ENCODE measurements at regions not wholly inside any gene's neighbourhood (a gene's known extent, or its start where the extent isn't known, plus 50 kb on each side); places are given as distances from the start of the nearest gene placed in this dataset.
"Not testable (repeated sequence)": the region's sequence is repeated elsewhere in the genome, so short reads cannot be mapped to it uniquely, and the experiment has no call there.

DNA sequence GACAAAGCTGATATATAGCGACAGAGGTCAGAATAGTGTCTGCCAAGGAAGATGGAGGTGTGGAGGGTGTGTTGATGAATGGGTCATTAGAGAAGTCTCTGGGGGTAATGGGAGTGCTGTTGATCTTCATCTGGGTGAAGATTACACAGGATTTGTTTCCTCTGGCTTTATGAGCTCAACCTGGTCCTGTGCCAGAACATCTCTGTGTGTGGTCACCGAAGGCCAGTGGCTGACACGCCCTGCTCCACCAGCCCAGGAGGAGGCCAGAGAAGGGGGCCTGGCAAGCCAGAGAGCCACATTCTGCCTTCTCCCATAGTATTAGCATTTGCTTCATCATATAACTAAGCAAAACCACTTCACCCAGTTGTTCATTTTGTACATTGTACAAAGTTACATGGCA, 121.1 kb downstream of the ZNF621 start:
- no peak for DNase-seq (ENCODE audit: low read depth in 2 of 2)

GRCh38 chr3:40649346-40649745, 124.6 kb downstream of the ZNF621 start:
- no peak for DNase-seq (ENCODE audit: low read depth in 2 of 2)

DNA sequence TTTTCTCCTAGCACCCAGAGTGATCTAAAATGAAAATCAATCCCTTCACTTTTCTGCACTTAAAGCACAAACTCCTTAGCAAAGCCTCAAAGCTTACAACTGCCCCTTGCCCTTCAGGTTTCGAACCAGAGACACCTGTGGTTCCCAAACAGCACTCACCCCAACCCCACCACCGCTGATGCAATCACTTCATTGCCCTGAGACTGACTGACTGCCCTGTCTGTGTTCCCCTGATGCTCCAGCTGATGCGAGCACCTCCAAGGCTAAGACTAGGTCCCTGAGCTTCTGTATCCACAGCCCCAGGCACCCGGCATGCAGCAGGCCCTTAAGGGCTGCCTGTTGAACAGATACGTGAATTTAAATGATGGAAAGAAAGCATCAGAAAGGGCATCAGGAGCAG, 127.3 kb downstream of the ZNF621 start:
- DNase-seq (ENCODE audit: low read depth in 2 of 2) = no peak

- no peak for DNase-seq (ENCODE audit: low read depth in 2 of 2)
These were observed 128.2 kb downstream of the ZNF621 start for GRCh38 chr3:40653001-40653400.

- DNase-seq (ENCODE audit: low read depth in 2 of 2) = no peak
These were observed 129.1 kb downstream of the ZNF621 start for GRCh38 chr3:40653878-40654277.

GRCh38 chr3:40655551-40655950, 130.8 kb downstream of the ZNF621 start:
- DNase-seq (ENCODE audit: low read depth in 2 of 2) = no peak

- DNase-seq (ENCODE audit: low read depth in 2 of 2) = no peak
These were observed 132.9 kb downstream of the ZNF621 start for GRCh38 chr3:40657623-40658022.

- no peak for DNase-seq (ENCODE audit: low read depth in 2 of 2)
These were observed 133.5 kb downstream of the ZNF621 start for GRCh38 chr3:40658305-40658704.

DNA sequence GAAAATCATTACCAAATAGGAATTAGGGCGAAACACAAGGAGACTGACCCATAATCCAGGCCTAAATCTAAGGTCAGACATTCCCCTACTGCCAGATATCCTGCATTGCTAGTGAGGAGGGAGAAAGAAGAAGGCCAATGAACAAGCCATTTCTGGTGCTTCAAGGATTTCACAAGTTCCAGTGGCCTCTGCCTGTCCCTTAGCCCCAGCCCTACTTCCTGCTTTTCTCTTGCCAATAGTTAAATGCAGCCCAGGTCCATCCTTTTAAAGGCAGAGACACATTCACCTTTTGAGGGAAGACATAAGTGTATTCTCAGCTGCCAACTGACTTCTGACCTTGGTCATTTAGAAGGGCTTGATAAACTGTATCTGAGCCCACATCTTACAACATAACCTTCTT, 135.8 kb downstream of the ZNF621 start:
- no peak for DNase-seq (ENCODE audit: low read depth in 2 of 2)

DNA sequence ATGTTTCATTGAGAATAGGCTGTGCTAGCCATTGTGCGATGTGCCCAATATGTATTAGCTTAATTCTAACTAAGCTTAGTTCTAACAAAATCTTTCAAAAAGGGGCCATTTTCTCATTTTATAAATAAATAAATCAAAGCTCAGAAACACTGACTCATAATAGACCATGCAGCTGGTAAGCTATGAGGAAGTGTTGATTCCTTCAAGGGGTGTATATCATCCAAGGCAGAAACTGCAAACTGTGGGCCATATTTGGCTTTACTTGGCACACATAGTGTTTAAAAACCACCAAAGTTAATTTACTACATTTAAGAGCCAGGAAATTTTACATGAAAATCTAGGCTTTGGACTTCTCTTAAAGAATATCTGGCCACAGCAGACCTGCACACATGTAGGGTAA, 136.5 kb downstream of the ZNF621 start:
- no peak for DNase-seq (ENCODE audit: low read depth in 2 of 2)

- DNase-seq (ENCODE audit: low read depth in 2 of 2) = no peak
These were observed 138.5 kb downstream of the ZNF621 start for GRCh38 chr3:40663280-40663679.

DNA sequence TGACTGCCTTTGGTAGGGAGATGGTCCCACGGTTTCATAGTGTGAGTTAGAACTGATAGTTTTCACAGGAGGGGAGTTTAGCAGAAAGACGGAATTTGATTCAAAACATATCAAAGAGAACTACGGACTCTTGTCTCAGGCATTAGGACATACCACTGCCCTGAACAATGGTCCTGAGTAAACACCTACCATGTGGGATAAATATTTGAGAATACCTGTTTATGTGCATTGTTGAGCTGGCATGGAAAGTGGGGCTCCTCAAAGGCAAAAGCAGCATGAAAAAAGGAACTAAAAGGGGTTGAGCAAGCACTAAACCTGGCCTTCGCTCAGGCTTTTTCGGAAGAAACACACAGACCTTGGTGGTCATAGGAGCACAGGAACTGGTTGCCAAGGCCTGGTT, 144.4 kb downstream of the ZNF621 start:
- DNase-seq (ENCODE audit: low read depth in 2 of 2) = no peak

DNA sequence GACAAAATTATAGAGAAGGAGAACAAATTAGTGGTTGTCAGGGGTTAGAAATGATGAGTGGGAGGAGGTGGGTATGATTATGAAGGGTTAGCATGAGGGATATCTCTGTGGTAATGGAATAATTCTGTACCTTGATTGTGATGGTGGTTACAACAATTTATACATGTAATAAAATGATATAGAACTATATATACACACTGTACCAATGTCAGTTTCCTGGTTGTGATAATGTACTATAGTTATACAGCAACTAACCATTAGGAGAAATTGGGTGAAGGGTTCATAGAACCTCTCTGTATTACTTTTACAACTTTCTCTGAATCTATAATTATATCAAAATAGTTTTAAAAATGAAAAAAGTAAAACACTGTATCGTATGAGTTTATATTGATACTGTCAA, 148.1 kb downstream of the ZNF621 start:
- DNase-seq (ENCODE audit: low read depth in 2 of 2) = no peak

- no peak for DNase-seq (ENCODE audit: low read depth in 2 of 2)
These were observed 152.6 kb downstream of the ZNF621 start for GRCh38 chr3:40677321-40677720.

- DNase-seq (ENCODE audit: low read depth in 2 of 2) = no peak
These were observed 153.0 kb downstream of the ZNF621 start for GRCh38 chr3:40677749-40678148.

DNA sequence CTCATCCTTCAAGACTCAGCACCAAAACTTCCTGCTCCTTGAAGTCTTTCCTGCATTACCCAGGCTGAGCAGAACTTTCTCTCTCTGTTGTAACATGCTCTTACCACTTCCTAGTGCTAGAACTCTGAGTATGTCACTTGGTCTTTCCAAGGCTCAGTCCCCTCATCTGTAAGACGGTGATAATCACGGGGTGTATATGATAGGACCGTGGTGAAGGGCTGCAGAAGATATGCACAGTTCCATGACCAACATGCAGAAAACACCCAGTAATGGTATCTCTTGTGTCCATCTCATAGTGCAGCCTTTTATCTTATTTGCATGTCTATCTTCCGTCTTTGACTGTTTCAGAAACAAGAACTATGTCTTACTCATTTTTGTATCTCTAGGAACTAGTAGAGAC, 154.5 kb downstream of the ZNF621 start:
- no peak for DNase-seq (ENCODE audit: low read depth in 2 of 2)

DNA sequence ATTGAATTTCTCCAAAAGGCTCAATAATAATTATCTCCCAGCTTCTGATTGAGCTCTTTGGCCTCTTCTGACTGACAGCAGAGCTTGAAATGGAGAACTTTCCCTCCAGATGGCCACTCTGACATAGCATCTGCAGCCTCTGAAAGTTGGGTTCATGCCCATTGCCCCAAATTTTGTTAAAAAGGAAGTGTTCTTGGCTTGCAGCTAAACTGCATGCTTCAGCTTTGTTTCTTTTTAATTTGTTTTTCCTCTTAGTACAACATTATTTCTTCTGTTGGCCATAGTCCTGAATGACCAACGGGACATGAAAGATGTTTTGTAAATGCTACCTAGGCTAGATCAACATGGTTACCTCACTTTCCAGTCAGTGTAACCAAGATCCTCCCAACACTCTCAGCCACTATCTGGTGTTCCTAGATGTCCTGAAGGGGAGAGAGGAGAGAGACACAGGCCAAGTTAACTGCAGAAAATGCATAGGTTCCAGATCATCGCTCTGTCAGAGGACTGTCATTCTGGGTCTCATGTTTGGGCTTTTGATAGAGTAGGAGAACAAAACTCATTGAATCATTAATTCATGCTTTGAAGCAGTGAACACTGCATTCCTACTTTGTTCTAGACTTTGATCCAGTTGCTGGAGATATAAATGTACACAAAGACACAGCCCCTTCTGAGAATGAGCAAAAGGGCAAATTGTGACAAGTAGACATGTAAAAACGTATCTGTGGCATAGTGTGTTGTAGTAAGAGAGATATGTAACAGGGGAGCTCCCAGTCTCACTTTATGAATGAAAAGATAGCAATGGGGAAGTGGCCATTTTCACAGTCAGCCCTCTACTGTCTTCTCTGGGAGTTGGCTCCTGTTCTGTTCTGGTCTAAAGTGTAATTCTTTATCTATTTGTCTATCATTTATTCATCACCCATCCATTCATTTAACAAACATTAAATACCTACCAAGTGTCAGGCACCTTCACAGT, 156.2 kb downstream of the ZNF621 start:
- no peak for DNase-seq (ENCODE audit: low read depth in 2 of 2)

DNA sequence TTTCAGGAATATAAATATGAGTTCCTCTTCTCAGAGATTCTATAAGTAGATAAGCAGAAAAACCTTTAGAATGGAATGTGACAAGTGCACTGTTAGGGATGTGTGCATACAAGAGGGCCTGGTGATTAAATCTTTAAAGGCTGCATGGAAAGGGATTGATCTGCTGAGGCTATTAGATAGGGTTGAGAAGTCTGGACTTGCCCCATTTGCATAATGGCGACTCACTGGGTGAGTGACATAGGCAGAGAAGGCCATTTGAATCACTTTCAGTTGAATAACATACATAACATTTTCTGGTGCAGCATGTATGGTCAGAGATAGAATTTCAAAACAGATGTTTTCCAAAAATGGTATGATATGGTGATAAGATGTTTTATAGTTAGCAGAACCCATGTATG, 156.9 kb downstream of the ZNF621 start:
- DNase-seq (ENCODE audit: low read depth in 2 of 2) = no peak

DNA sequence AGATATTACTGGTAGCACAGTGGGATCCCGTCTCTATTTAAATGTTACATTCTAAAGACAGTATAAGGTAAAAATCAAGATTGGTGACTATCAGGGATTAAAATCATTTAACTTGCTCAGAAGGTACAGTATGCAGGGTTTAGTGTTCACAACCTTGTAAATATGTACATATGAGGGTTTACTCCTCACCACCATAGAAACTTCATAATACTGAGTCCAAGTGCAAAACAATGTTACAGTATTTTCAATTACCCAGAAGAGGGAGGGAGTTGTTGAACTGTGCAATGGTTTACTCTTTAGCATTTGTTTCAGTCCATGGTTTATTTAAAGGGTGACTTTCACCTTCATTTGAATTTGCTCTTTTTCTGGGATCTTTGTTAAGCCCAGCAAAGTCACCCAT, 165.1 kb downstream of the ZNF621 start:
- DNase-seq (ENCODE audit: low read depth in 2 of 2) = no peak

- no peak for DNase-seq (ENCODE audit: low read depth in 2 of 2)
These were observed 166.1 kb downstream of the ZNF621 start for GRCh38 chr3:40690749-40691451.

- DNase-seq (ENCODE audit: low read depth in 2 of 2) = no peak
These were observed 166.7 kb downstream of the ZNF621 start for GRCh38 chr3:40691452-40691861.

DNA sequence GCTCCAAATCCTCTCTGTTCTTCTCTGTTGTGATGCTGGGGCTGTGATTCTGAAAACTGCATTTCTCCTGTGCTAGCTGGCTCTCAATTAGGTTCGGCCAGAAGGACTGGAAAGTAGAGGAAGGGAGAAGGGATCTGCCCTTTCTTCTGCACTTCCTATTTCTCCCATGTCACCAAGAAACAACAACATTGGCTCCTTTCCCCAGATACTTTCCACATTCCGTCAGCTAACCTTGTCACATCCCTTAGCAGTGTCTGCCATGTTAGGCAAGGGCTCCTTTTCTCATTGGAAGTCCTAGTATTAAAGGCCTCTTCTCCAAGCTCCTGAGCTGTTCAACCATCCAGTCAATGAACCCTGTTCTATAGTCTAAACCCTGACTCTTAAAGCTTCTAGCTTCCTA, 171.1 kb downstream of the ZNF621 start:
- no peak for DNase-seq (ENCODE audit: low read depth in 2 of 2)

DNA sequence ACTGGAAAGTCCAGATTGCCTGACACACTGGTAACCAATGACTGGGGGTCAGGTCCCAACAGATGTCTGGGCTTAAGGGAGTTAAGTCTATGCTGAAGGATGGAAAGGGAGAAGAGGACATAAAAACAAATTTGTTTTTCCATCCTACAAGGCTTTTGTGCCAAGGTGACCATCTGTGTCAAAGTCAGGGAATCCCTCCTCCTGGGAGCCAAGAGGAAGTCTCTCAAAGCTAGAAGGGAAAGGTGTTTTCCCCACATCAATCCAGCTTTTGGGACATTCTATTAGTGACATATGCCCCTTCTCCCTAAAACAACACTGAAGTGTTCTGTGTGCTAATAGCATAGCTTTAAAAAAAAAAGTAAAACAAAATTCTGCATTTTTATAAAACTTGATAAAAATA, 173.9 kb downstream of the ZNF621 start:
- DNase-seq (ENCODE audit: low read depth in 2 of 2) = not testable (repeated sequence)
